Spleen (tissue), 11 donors: ENCODE measurements at regions not wholly inside any gene's neighbourhood (a gene's known extent, or its start where the extent isn't known, plus 50 kb on each side); places are given as distances from the start of the nearest gene placed in this dataset.

ENCODE experiments used
- DNase-seq: peaks from one replicate; pipeline ENCODE4 v3.0.0-alpha.2; 2020
- H3K27ac ChIP-seq, 8 donors: fragments of 200-600 bp; sonication (generic) in 7 of 8; 1 replicate in 4 of 8; 2 replicates in 4 of 8; pipeline versions ENCODE4 v1.5.0 to v1.8.0; 2016 to 2021; ENCODE audit warnings: inconsistent platforms in 4 of 8, mild to moderate bottlenecking in 4 of 8, moderate library complexity in 1 of 8
- H3K27me3 ChIP-seq, 7 donors: fragments of 200-600 bp; sonication (generic) in 6 of 7; replicated peaks in 1 of 7; 1 replicate in 4 of 7; 2 replicates in 3 of 7; pipeline versions ENCODE4 v1.5.0 to v1.8.0; 2016 to 2021; ENCODE audit warnings: inconsistent platforms in 3 of 7, mild to moderate bottlenecking in 1 of 7
- H3K36me3 ChIP-seq, 6 donors: fragments of 200-600 bp; sonication (generic) in 5 of 6; 1 replicate in 4 of 6; 2 replicates in 2 of 6; pipeline versions ENCODE4 v1.5.0 to v1.8.0; 2016 to 2021; ENCODE audit warnings: inconsistent platforms in 2 of 6
- H3K4me1 ChIP-seq, 6 donors: fragments of 200-600 bp; sonication (generic) in 5 of 6; 1 replicate in 3 of 6; 2 replicates in 3 of 6; pipeline versions ENCODE4 v1.5.0 to v1.8.0; 2016 to 2021; ENCODE audit warnings: inconsistent platforms in 3 of 6
- H3K4me3 ChIP-seq, 8 donors: fragments of 200-600 bp; sonication (generic) in 7 of 8; 1 replicate in 4 of 8; 2 replicates in 4 of 8; pipeline versions ENCODE4 v1.5.0 to v1.8.0; 2016 to 2021; ENCODE audit warnings: inconsistent platforms in 4 of 8, mild to moderate bottlenecking in 4 of 8, moderate library complexity in 2 of 8
- H3K9me3 ChIP-seq, 8 donors: fragments of 200-600 bp; sonication (generic) in 7 of 8; 1 replicate in 4 of 8; 2 replicates in 4 of 8; pipeline versions ENCODE4 v1.5.0 to v1.8.0; 2016 to 2021; ENCODE audit warnings: inconsistent platforms in 4 of 8
- POLR2A ChIP-seq, 3 donors: fragments of 450-650 bp; IDR thresholded peaks; one replicate each; pipeline ENCODE4 v1.5.1; 2017; ENCODE audit warnings: antibody characterized with exemption in 3 of 3, mild to moderate bottlenecking in 1 of 3
- POLR2AphosphoS5 ChIP-seq, 3 donors: sonication (generic); formaldehyde crosslinking; IDR thresholded peaks; one replicate each; pipeline ENCODE4 v1.5.1; 2017; ENCODE audit warnings: antibody characterized with exemption in 3 of 3
- WGBS, 5 donors: extraction: QIAGEN DNeasy Blood & Tissue Kit in 3 of 5; methylation state at CpG; one replicate each; pipeline versions ENCODE4 v1.1.5 to v1.1.7; 2013 to 2018; 5-methylcytosine and 5-hydroxymethylcytosine counted together
- intact Hi-C: fragments of 100-400 bp; cut with DNase I; formaldehyde crosslinking; loops from one replicate; pipeline ENCODE4 v1.15.0; 2023; ENCODE audit warnings: low total_unique reads
- TF ChIP-seq, protein P1 (sequence below), 11 experiments: fragments of 200-600 bp in 7 of 11; fragments of 450-650 bp in 4 of 11; sonication (generic) in 4 of 11; IDR thresholded peaks in 8 of 11; conservative IDR thresholded peaks in 3 of 11; 1 replicate in 7 of 11; 2 replicates in 4 of 11; pipeline versions ENCODE4 v1.4.0 to v1.8.0; 2016 to 2021; ENCODE audit warnings: antibody characterized with exemption in 11 of 11, inconsistent platforms in 4 of 11, mild to moderate bottlenecking in 1 of 11
- donor health status: healthy with polysubstance abuse.
- donor health status: DM: no; HTN: no; CAD: no; lungs with moderate emphysema.
- donor health status: DM: no; HTN: no; CAD: no.
- donor health status: Bipolar disorder and iron deficiency.
- donor health status: healthy.
- donor health status: DM: no; HTN: no; CAD: no.
- donor health status: DM: yes; HTN: yes; CAD: no.

DNA sequence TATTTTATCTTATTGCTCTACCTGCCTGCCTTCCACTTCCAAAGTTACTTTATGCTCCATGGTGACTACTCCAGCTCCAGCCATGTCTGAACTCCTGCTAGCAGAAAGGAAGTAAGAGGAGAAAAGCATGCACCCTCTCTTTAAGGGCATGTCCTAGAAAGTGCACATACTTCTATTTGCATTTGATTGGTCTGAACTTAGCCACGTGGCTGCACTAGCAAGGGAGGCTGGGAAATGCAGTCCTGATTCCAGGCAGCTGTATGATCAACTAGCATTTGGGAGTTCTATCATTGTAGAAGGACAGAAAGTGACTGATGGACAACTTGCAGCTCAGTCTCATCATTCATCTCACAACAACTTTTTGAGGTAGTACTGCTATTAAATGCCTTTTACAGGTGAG lies 515.7 kb downstream of the BUD13 start:
- peaks cover 0 to 11% (median 0%) of the 10 kb centered on the region in 7 donors for H3K27me3 ChIP-seq
- no peaks in the 10 kb centered on the region for H3K4me1 ChIP-seq
- no peaks in the 10 kb centered on the region for H3K36me3 ChIP-seq
- H3K9me3 ChIP-seq: no peaks in the 10 kb centered on the region
- no peak for DNase-seq
- intact Hi-C loops: no loop called here
- H3K27ac ChIP-seq: no peak overlapping the region
- TF ChIP-seq POLR2A (IDR thresholded peaks at IDR 0.05) (no peak), POLR2AphosphoS5 (IDR thresholded peaks at IDR 0.05) (no peak)
- TF ChIP-seq, protein P1, sequence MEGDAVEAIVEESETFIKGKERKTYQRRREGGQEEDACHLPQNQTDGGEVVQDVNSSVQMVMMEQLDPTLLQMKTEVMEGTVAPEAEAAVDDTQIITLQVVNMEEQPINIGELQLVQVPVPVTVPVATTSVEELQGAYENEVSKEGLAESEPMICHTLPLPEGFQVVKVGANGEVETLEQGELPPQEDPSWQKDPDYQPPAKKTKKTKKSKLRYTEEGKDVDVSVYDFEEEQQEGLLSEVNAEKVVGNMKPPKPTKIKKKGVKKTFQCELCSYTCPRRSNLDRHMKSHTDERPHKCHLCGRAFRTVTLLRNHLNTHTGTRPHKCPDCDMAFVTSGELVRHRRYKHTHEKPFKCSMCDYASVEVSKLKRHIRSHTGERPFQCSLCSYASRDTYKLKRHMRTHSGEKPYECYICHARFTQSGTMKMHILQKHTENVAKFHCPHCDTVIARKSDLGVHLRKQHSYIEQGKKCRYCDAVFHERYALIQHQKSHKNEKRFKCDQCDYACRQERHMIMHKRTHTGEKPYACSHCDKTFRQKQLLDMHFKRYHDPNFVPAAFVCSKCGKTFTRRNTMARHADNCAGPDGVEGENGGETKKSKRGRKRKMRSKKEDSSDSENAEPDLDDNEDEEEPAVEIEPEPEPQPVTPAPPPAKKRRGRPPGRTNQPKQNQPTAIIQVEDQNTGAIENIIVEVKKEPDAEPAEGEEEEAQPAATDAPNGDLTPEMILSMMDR (IDR thresholded peaks at IDR 0.05 in 8 of 11, conservative IDR thresholded peaks at IDR 0.05 in 3 of 11): no peak
- no peak overlapping the region for H3K4me3 ChIP-seq
- WGBS, 5 donors: 0 to 12% (median 3%) methylated on average over 1 of the region's 1 CpG

DNA sequence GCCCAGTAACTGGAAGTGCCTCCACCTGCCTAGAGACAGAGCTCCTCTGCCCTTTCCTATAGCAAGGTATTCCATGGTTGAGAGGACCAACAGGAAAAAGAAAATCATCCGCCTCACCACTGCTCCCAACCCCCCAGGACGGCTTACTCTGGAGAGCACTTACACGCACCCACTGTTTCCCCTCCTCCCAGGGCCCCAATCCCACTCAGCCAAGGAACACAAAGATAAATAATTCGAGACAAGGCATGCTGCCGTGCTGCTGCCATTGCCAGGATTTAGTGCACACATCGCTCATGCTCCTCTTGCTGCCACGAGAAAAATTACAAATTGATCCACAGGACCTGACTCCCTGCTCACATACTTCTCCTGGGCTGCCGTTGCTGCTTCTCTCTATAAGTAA lies 516.6 kb downstream of the BUD13 start:
- TF ChIP-seq POLR2A (IDR thresholded peaks at IDR 0.05) (no peak), POLR2AphosphoS5 (IDR thresholded peaks at IDR 0.05) (no peak)
- TF ChIP-seq, protein P1 (IDR thresholded peaks at IDR 0.05 in 8 of 11, conservative IDR thresholded peaks at IDR 0.05 in 3 of 11): no peak
- 72 to 81% (median 73%) methylated on average over 8 of the region's 8 CpGs for WGBS, 5 donors

DNA sequence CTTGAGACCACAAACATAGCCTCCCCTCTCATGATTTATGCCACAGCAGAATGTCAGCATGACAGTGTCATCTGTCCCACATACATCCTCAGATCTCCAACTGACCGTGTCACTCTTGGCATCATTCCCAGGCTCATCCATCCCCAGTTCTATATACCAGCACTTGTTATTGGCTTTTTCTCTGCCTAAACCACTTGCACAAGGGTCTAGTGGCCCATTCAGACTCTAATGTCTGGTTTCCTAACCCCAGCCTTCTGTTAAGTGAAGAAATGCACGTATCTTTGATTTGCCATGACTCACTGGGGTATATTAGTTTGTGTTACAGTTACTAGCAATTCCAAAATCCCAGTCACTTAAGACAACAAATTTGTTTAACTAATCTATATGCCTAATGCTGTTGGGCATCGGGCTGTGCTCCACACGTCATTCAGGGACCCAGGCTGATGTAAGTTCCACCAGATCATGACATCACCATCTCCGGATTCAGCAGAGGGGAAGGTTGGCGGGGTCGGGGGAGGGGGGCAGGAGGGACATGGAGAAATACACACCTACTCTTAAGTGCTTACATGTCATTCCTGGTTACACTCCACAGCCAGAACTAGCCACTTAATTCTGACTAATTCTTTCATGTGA lies 517.4 kb downstream of the BUD13 start:
- Histone ChIP-seq H3K27me3 (peaks cover 0 to 5% (median 0%) of the 10 kb centered on the region in 7 donors), H3K4me1 (no peaks in the 10 kb centered on the region), H3K36me3 (no peaks in the 10 kb centered on the region), H3K4me3 (no peak overlapping the region), H3K9me3 (no peaks in the 10 kb centered on the region), H3K27ac (no peak overlapping the region)
- intact Hi-C loops: no loop called here
- 64 to 78% (median 68%) methylated on average over 7 of the region's 7 CpGs for WGBS, 5 donors
- TF ChIP-seq POLR2A (IDR thresholded peaks at IDR 0.05): no peak
- no peak for DNase-seq

More for the DNA sequence above, 516.6 kb downstream of the BUD13 start:
- intact Hi-C loops: no loop called here
- Histone ChIP-seq H3K9me3 (no peaks in the 10 kb centered on the region), H3K27ac (no peak overlapping the region), H3K27me3 (peaks cover 0 to 10% (median 0%) of the 10 kb centered on the region in 7 donors), H3K4me1 (no peaks in the 10 kb centered on the region), H3K4me3 (no peak overlapping the region), H3K36me3 (no peaks in the 10 kb centered on the region)
- no peak for DNase-seq

DNA sequence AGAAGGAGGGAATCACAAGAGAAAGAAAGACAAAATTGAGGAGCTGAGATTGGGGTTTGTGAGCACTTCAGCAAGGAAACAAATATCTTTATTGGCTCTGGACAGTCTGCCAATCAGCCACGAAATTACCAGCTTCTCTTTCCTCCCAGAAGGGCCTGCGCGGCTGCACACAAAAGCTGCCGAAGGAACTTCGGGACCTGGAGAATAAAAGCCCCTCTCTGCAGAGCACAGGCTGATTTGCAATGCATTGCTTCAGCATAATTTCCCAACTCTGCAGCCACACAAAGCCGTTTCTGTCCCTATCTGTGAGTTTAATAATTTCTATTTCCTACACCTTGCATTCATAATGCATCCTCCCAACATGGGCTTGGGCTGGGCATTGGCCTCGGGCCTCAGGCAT lies 522.6 kb downstream of the BUD13 start:
- Histone ChIP-seq H3K36me3 (no peaks in the 10 kb centered on the region), H3K27ac (no peak overlapping the region), H3K4me1 (no peaks in the 10 kb centered on the region), H3K27me3 (peaks cover 0 to 7% (median 0%) of the 10 kb centered on the region in 7 donors), H3K4me3 (no peak overlapping the region), H3K9me3 (no peaks in the 10 kb centered on the region)
- intact Hi-C loops: no loop called here
- WGBS, 5 donors: 81 to 89% (median 82%) methylated on average over 7 of the region's 7 CpGs
- no peak for TF ChIP-seq POLR2A (IDR thresholded peaks at IDR 0.05)
- TF ChIP-seq POLR2AphosphoS5 (IDR thresholded peaks at IDR 0.05): no peak
- TF ChIP-seq, protein P1 (IDR thresholded peaks at IDR 0.05 in 8 of 11, conservative IDR thresholded peaks at IDR 0.05 in 3 of 11): no peak
- DNase-seq: no peak
